Tibial nerve (tissue), 4 donors: ENCODE measurements at regions not wholly inside any gene's neighbourhood (a gene's known extent, or its start where the extent isn't known, plus 50 kb on each side); places are given as distances from the start of the nearest gene placed in this dataset.

Experiments
- DNase-seq, 2 donors: peaks; one replicate each; pipeline ENCODE4 v3.0.0-alpha.2; 2019; ENCODE audit warnings: low spot score in 2 of 2
- H3K27ac ChIP-seq, 4 donors: fragments of 200-600 bp; sonication (generic) in 3 of 4; one replicate each; pipeline ENCODE4 v1.5.1; 2017 to 2019; ENCODE audit warnings: mild to moderate bottlenecking in 1 of 4
- H3K27me3 ChIP-seq, 2 donors: fragments of 200-600 bp; sonication (generic) in 1 of 2; one replicate each; pipeline versions ENCODE4 v1.5.1 to v1.6.0; 2017 to 2019
- H3K36me3 ChIP-seq, 3 donors: fragments of 200-600 bp; sonication (generic); one replicate each; pipeline ENCODE4 v1.5.1; 2018 to 2019
- H3K4me1 ChIP-seq, 4 donors: fragments of 200-600 bp; sonication (generic) in 3 of 4; one replicate each; pipeline ENCODE4 v1.5.1; 2017 to 2019
- H3K4me3 ChIP-seq, 4 donors: fragments of 200-600 bp; sonication (generic) in 3 of 4; one replicate each; pipeline ENCODE4 v1.5.1; 2017 to 2019; ENCODE audit warnings: mild to moderate bottlenecking in 1 of 4, moderate library complexity in 1 of 4
- H3K9me3 ChIP-seq, 4 donors: fragments of 200-600 bp; sonication (generic) in 3 of 4; one replicate each; pipeline ENCODE4 v1.5.1; 2017 to 2019
- EP300 ChIP-seq, 2 donors: sonication (generic); formaldehyde crosslinking; IDR thresholded peaks; one replicate each; pipeline ENCODE4 v1.6.1; 2017; ENCODE audit warnings: antibody characterized with exemption in 2 of 2, mild to moderate bottlenecking in 1 of 2
- POLR2A ChIP-seq, 2 donors: fragments of 450-650 bp; IDR thresholded peaks; one replicate each; pipeline ENCODE4 v1.6.1; 2017; ENCODE audit warnings: antibody characterized with exemption in 2 of 2, mild to moderate bottlenecking in 2 of 2, moderate library complexity in 2 of 2
- WGBS, 2 donors: methylation state at CpG; one replicate each; pipeline ENCODE4 v1.1.5; 2018; 5-methylcytosine and 5-hydroxymethylcytosine counted together
- TF ChIP-seq, protein P1 (sequence below), 5 experiments: fragments of 200-600 bp in 3 of 5; fragments of 450-650 bp in 2 of 5; sonication (generic) in 3 of 5; IDR thresholded peaks; one replicate each; pipeline ENCODE4 v1.5.1; 2016 to 2019; ENCODE audit warnings: antibody characterized with exemption in 5 of 5, mild to moderate bottlenecking in 3 of 5, moderate library complexity in 2 of 5

GRCh38 chr9:13762209-13762608 is 482.7 kb upstream of the MPDZ start:
- WGBS, 2 donors = 96 to 100% methylated on average over 3 of the region's 3 CpGs
- no peak for DNase-seq
- Histone ChIP-seq H3K9me3 (no peaks in the 10 kb centered on the region), H3K27me3 (no peaks in the 10 kb centered on the region), H3K4me3 (no peak overlapping the region), H3K36me3 (no peaks in the 10 kb centered on the region), H3K4me1 (no peaks in the 10 kb centered on the region), H3K27ac (no peak overlapping the region)
- TF ChIP-seq POLR2A (IDR thresholded peaks at IDR 0.05) = no peak
- TF ChIP-seq, protein P1, sequence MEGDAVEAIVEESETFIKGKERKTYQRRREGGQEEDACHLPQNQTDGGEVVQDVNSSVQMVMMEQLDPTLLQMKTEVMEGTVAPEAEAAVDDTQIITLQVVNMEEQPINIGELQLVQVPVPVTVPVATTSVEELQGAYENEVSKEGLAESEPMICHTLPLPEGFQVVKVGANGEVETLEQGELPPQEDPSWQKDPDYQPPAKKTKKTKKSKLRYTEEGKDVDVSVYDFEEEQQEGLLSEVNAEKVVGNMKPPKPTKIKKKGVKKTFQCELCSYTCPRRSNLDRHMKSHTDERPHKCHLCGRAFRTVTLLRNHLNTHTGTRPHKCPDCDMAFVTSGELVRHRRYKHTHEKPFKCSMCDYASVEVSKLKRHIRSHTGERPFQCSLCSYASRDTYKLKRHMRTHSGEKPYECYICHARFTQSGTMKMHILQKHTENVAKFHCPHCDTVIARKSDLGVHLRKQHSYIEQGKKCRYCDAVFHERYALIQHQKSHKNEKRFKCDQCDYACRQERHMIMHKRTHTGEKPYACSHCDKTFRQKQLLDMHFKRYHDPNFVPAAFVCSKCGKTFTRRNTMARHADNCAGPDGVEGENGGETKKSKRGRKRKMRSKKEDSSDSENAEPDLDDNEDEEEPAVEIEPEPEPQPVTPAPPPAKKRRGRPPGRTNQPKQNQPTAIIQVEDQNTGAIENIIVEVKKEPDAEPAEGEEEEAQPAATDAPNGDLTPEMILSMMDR (IDR thresholded peaks at IDR 0.05) = no peak
- TF ChIP-seq EP300 (IDR thresholded peaks at IDR 0.05) = no peak

GRCh38 chr9:13759551-13759950 is 480.1 kb upstream of the MPDZ start:
- no peaks in the 10 kb centered on the region for H3K27me3 ChIP-seq
- H3K36me3 ChIP-seq = no peaks in the 10 kb centered on the region
- H3K9me3 ChIP-seq = no peaks in the 10 kb centered on the region
- no peak overlapping the region for H3K27ac ChIP-seq
- 66 to 70% methylated on average over 3 of the region's 3 CpGs for WGBS, 2 donors
- no peak for DNase-seq
- no peaks in the 10 kb centered on the region for H3K4me1 ChIP-seq
- TF ChIP-seq POLR2A (IDR thresholded peaks at IDR 0.05) (no peak), EP300 (IDR thresholded peaks at IDR 0.05) (no peak)
- TF ChIP-seq, protein P1 (IDR thresholded peaks at IDR 0.05) = no peak
- H3K4me3 ChIP-seq = no peak overlapping the region

GRCh38 chr9:13758936-13759335 is 479.4 kb upstream of the MPDZ start:
- WGBS, 2 donors = 47 to 67% methylated on average over 5 to 9 of the region's 9 CpGs
- TF ChIP-seq EP300 (IDR thresholded peaks at IDR 0.05) (no peak), POLR2A (IDR thresholded peaks at IDR 0.05) (no peak)
- TF ChIP-seq, protein P1 (IDR thresholded peaks at IDR 0.05) = no peak

DNA sequence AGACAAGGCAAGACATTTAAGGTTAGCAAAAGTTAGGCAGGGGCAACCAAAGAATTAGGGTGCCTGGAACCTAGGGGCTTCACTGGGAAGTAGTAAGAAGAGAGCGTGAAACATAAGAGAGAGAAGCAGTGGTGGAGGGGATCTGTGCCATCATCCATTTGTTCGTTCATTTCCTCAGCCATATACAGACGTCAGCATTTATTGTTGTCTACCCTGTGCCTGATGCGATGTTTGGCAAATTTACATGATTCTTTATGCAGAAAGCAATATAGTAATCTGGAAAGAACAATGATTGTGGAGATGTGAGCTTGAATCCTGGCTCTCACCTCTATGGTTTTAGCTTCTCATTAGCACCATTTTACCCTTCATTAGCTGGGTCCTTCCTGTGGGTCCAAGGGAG is 477.5 kb upstream of the MPDZ start:
- 90 to 91% methylated on average over 4 of the region's 4 CpGs for WGBS, 2 donors

More at GRCh38 chr9:13758936-13759335, 479.4 kb upstream of the MPDZ start:
- H3K27ac ChIP-seq = no peak overlapping the region
- H3K9me3 ChIP-seq = no peaks in the 10 kb centered on the region
- H3K4me3 ChIP-seq = no peak overlapping the region
- no peak for DNase-seq
- no peaks in the 10 kb centered on the region for H3K4me1 ChIP-seq
- H3K36me3 ChIP-seq = no peaks in the 10 kb centered on the region
- no peaks in the 10 kb centered on the region for H3K27me3 ChIP-seq

DNA sequence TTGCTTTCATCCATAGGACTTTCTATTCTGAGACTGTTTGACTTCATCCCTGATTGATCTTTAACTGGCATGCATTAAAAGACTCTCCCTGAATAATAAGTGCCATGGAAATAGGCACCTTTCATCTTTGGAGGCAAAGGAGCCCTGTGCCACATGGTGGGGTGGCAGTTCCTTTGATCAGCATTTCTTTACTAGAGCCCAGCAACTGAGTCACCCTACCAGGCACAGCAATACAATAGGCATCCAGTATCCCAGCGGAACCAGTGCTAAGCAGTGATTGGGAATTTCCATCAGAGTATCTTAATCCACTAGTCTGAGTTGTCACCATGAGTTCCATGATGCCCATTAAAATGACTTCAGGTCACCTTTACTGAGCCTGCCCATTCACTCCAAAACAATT is 476.1 kb upstream of the MPDZ start:
- H3K9me3 ChIP-seq = no peaks in the 10 kb centered on the region
- no peak overlapping the region for H3K27ac ChIP-seq
- TF ChIP-seq POLR2A (IDR thresholded peaks at IDR 0.05) = no peak
- TF ChIP-seq EP300 (IDR thresholded peaks at IDR 0.05) = no peak
- H3K4me1 ChIP-seq = no peaks in the 10 kb centered on the region
- H3K4me3 ChIP-seq = no peak overlapping the region
- H3K27me3 ChIP-seq = no peaks in the 10 kb centered on the region
- no peak for DNase-seq
- WGBS, 2 donors = 90 to 100% methylated on average over 1 of the region's 1 CpG
- H3K36me3 ChIP-seq = no peaks in the 10 kb centered on the region

More for the DNA sequence above, 477.5 kb upstream of the MPDZ start:
- TF ChIP-seq, protein P1 (IDR thresholded peaks at IDR 0.05) = no peak
- no peak for TF ChIP-seq EP300 (IDR thresholded peaks at IDR 0.05)
- TF ChIP-seq POLR2A (IDR thresholded peaks at IDR 0.05) = no peak
- H3K4me3 ChIP-seq = no peak overlapping the region
- no peaks in the 10 kb centered on the region for H3K4me1 ChIP-seq
- H3K27me3 ChIP-seq = no peaks in the 10 kb centered on the region
- H3K9me3 ChIP-seq = no peaks in the 10 kb centered on the region
- H3K36me3 ChIP-seq = no peaks in the 10 kb centered on the region
- no peak overlapping the region for H3K27ac ChIP-seq
- no peak for DNase-seq

DNA sequence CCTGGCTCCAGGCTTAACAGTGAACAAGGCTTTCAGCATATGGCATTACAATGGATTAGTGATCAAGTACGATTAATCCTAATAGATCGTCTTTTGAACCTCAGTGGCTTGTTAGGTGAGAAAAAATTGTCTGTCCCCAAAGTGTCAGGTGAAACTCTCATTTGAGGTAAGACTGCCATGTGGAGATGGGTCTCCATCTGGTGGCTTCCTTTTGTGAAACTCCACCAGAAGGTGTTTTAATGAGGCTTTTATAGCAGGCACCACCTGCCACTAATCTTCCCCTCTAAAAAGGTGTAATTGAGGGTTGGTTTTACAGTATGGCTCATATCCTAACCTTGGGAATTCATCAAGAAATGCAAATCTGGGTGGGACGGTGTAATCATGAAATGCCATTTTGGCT is 471.1 kb upstream of the MPDZ start:
- no peaks in the 10 kb centered on the region for H3K9me3 ChIP-seq
- H3K4me3 ChIP-seq = no peak overlapping the region
- H3K36me3 ChIP-seq = no peaks in the 10 kb centered on the region
- no peaks in the 10 kb centered on the region for H3K27me3 ChIP-seq
- DNase-seq = no peak
- H3K27ac ChIP-seq = no peak overlapping the region
- 91 to 96% methylated on average over 3 of the region's 3 CpGs for WGBS, 2 donors
- no peaks in the 10 kb centered on the region for H3K4me1 ChIP-seq
- no peak for TF ChIP-seq POLR2A (IDR thresholded peaks at IDR 0.05)
- no peak for TF ChIP-seq EP300 (IDR thresholded peaks at IDR 0.05)
- TF ChIP-seq, protein P1 (IDR thresholded peaks at IDR 0.05) = no peak
